OCI-LY1 (cell line): ENCODE measurements at regions not wholly inside any gene's neighbourhood (a gene's known extent, or its start where the extent isn't known, plus 50 kb on each side); places are given as distances from the start of the nearest gene placed in this dataset.
A peak's percentile ranks its signal among the peaks of the same experiment; 100 is the strongest.

Source experiments
- H2AFZ ChIP-seq: fragments of 200-600 bp; sonication (generic), shearing (Covaris generic); 2 replicates; pipeline ENCODE4 v1.6.0; 2014; ENCODE audit warnings: antibody characterized with exemption, mild to moderate bottlenecking, low read length
- H3F3A ChIP-seq: fragments of 200-600 bp; sonication (generic), shearing (Covaris generic); 2 replicates; pipeline ENCODE4 v1.6.0; 2014; ENCODE audit warnings: mild to moderate bottlenecking, antibody characterized with exemption, low read length, moderate library complexity; ENCODE audit not compliant: insufficient read depth
- H3K27ac ChIP-seq: fragments of 200-600 bp; sonication (generic); 2 replicates; pipeline ENCODE4 v1.5.1; 2014; ENCODE audit warnings: low read length, mixed run types, mild to moderate bottlenecking, low read depth; ENCODE audit not compliant: poor library complexity, severe bottlenecking
- H3K27me3 ChIP-seq: fragments of 200-600 bp; sonication (generic); 2 replicates; pipeline ENCODE4 v1.6.0; 2014; ENCODE audit warnings: antibody characterized with exemption, mild to moderate bottlenecking, low read length, moderate library complexity; ENCODE audit not compliant: insufficient read depth
- H3K36me3 ChIP-seq: fragments of 200-600 bp; sonication (generic); 2 replicates; pipeline ENCODE4 v1.6.1; 2014; ENCODE audit warnings: mild to moderate bottlenecking, antibody characterized with exemption, low read length, moderate library complexity, mixed read lengths; ENCODE audit not compliant: insufficient read depth
- H3K4me1 ChIP-seq: fragments of 200-600 bp; sonication (generic); 2 replicates; pipeline ENCODE4 v1.5.1; 2014; ENCODE audit warnings: mild to moderate bottlenecking, low read length, moderate library complexity; ENCODE audit not compliant: insufficient read depth, severe bottlenecking
- H3K4me2 ChIP-seq: fragments of 200-600 bp; sonication (generic), shearing (Covaris generic); 2 replicates; pipeline ENCODE4 v1.6.1; 2014; ENCODE audit warnings: low read length
- H3K4me3 ChIP-seq: fragments of 200-600 bp; sonication (generic); 2 replicates; pipeline ENCODE4 v1.5.1; 2014; ENCODE audit warnings: low read length, low read depth, mild to moderate bottlenecking, mixed read lengths; ENCODE audit not compliant: poor library complexity, severe bottlenecking
- H3K79me2 ChIP-seq: fragments of 200-600 bp; shearing (Covaris generic); 2 replicates; pipeline ENCODE4 v1.6.1; 2016; ENCODE audit warnings: mixed run types, low read length, mixed read lengths; ENCODE audit not compliant: insufficient read depth
- H3K9ac ChIP-seq: fragments of 200-600 bp; sonication (generic), shearing (Covaris generic); 2 replicates; pipeline ENCODE4 v1.6.1; 2014; ENCODE audit warnings: mild to moderate bottlenecking, low read length, mixed read lengths
- H3K9me2 ChIP-seq: fragments of 200-600 bp; sonication (generic), shearing (Covaris generic); 2 replicates; pipeline ENCODE4 v1.6.1; 2014; ENCODE audit warnings: low read depth, mild to moderate bottlenecking, low read length, mixed read lengths
- H3K9me3 ChIP-seq: fragments of 200-600 bp; shearing (Covaris generic); 2 replicates; pipeline ENCODE4 v1.6.1; 2014; ENCODE audit warnings: low read length, mixed read lengths
- H4K20me1 ChIP-seq: fragments of 200-600 bp; sonication (generic), shearing (Covaris generic); 2 replicates; pipeline ENCODE4 v1.6.0; 2016; ENCODE audit warnings: mild to moderate bottlenecking, low read length; ENCODE audit not compliant: insufficient read depth
- EZH2 ChIP-seq: fragments of 200-600 bp; sonication (generic), shearing (Covaris generic); IDR thresholded peaks from 2 replicates; pipeline ENCODE4 v1.8.0; 2017; ENCODE audit warnings: borderline replicate concordance, mixed run types, mild to moderate bottlenecking, antibody characterized with exemption, low read length, moderate library complexity, mixed read lengths
- TF ChIP-seq, protein P1 (sequence below): fragments of 200-600 bp; sonication (generic), shearing (Covaris generic); IDR thresholded peaks from 2 replicates; pipeline ENCODE4 v1.5.1; 2017; ENCODE audit warnings: mild to moderate bottlenecking, antibody characterized with exemption, low read length, moderate library complexity, mixed read lengths

DNA sequence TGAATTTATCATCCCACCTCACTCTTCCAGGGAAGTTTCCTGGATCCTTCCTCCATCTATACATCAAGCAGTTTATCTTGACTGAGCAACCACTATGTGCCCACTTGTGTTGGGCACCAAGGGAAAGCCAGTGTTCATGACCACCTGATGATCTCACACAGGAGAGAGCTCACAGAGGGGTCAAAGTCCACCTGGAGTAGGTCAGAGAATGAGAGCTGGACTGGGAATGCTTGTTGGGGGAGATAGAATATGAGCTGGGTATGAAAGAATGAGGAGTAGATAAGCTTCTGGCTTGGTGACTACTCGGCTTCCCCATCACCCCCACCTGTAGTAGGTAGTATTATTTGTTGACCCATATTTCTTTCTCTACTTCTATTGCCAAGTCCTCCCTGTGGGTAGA lies 72.2 kb upstream of the CYRIA start:
- TF ChIP-seq, protein P1, sequence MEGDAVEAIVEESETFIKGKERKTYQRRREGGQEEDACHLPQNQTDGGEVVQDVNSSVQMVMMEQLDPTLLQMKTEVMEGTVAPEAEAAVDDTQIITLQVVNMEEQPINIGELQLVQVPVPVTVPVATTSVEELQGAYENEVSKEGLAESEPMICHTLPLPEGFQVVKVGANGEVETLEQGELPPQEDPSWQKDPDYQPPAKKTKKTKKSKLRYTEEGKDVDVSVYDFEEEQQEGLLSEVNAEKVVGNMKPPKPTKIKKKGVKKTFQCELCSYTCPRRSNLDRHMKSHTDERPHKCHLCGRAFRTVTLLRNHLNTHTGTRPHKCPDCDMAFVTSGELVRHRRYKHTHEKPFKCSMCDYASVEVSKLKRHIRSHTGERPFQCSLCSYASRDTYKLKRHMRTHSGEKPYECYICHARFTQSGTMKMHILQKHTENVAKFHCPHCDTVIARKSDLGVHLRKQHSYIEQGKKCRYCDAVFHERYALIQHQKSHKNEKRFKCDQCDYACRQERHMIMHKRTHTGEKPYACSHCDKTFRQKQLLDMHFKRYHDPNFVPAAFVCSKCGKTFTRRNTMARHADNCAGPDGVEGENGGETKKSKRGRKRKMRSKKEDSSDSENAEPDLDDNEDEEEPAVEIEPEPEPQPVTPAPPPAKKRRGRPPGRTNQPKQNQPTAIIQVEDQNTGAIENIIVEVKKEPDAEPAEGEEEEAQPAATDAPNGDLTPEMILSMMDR, result no peak
- TF ChIP-seq EZH2, result no peak

DNA sequence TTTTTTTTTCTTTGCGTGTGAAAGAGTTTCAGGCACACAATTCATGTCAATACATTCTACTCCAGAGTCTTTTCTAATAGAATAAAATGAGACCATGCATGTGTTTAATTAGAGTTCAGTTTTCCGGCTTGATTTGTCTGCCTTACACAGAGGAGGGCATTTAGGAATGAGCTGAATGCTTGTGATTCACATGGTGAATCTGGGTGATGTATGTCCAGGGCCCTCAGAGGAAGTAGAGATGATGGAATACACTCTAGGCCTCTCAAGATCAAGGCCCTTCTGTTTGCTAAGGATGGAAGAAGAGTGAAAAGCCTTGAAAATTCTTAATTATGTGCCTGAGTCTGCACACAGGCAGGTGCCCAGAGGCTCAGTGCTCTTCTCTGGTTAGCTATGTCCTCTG lies 71.0 kb upstream of the CYRIA start:
- H3F3A ChIP-seq, result no peaks in the 10 kb centered on the region
- no peaks in the 10 kb centered on the region for H3K9me2 ChIP-seq
- H3K4me3 ChIP-seq, result no peak overlapping the region
- H3K4me1 ChIP-seq, result no peaks in the 10 kb centered on the region
- no peak overlapping the region for H3K4me2 ChIP-seq
- H3K36me3 ChIP-seq, result no peaks in the 10 kb centered on the region
- no peak overlapping the region for H3K9ac ChIP-seq
- H3K27ac ChIP-seq, result no peak overlapping the region
- H2AFZ ChIP-seq, result no peak overlapping the region
- no peaks in the 10 kb centered on the region for H3K27me3 ChIP-seq
- H4K20me1 ChIP-seq, result no peaks in the 10 kb centered on the region
- no peak for TF ChIP-seq EZH2
- TF ChIP-seq, protein P1, result no peak
- no peaks in the 10 kb centered on the region for H3K9me3 ChIP-seq
- H3K79me2 ChIP-seq, result no peaks in the 10 kb centered on the region

More for the DNA sequence above, 72.2 kb upstream of the CYRIA start:
- no peaks in the 10 kb centered on the region for H3K9me2 ChIP-seq
- H3K27me3 ChIP-seq, result no peaks in the 10 kb centered on the region
- no peak overlapping the region for H3K4me3 ChIP-seq
- no peaks in the 10 kb centered on the region for H3F3A ChIP-seq
- H3K4me1 ChIP-seq, result no peaks in the 10 kb centered on the region
- H3K79me2 ChIP-seq, result no peaks in the 10 kb centered on the region
- H3K27ac ChIP-seq, result no peak overlapping the region
- H3K4me2 ChIP-seq, result no peak overlapping the region
- no peak overlapping the region for H3K9ac ChIP-seq
- H2AFZ ChIP-seq, result no peak overlapping the region
- H4K20me1 ChIP-seq, result no peaks in the 10 kb centered on the region
- H3K9me3 ChIP-seq, result no peaks in the 10 kb centered on the region
- no peaks in the 10 kb centered on the region for H3K36me3 ChIP-seq

DNA sequence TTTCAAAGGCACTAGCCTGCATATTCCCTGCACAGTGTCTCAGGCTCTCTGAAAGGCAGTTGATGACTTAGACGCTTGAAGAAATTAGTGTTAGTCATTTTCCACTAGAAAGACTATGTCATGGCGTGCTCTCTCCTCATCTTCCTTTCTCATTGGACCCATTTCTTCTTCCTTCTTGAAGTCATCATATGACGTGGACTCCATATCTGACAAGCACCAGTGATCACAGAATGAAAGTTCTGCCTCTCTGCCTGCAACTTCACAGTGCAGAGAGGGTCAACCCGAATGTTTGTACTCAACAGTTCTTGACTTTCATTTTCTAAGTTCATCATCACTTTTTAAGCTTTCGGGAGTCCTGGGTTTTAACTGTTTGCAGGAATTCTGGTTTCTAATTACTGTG lies 63.7 kb upstream of the CYRIA start:
- Histone ChIP-seq H3K27ac (no peak overlapping the region), H2AFZ (no peak overlapping the region)
- TF ChIP-seq, protein P1, result no peak
- no peak for TF ChIP-seq EZH2

More for the DNA sequence above, 63.7 kb upstream of the CYRIA start:
- peaks cover 17% of the 10 kb centered on the region for H3K4me1 ChIP-seq
- no peaks in the 10 kb centered on the region for H3K79me2 ChIP-seq
- no peaks in the 10 kb centered on the region for H3K36me3 ChIP-seq
- no peaks in the 10 kb centered on the region for H3K27me3 ChIP-seq
- H3K4me2 ChIP-seq, result peak overlapping the region; percentile 33; the same call in 1 of the 2 replicates
- no peaks in the 10 kb centered on the region for H4K20me1 ChIP-seq
- H3K9ac ChIP-seq, result no peak overlapping the region
- H3F3A ChIP-seq, result no peaks in the 10 kb centered on the region
- H3K9me3 ChIP-seq, result no peaks in the 10 kb centered on the region
- H3K4me3 ChIP-seq, result no peak overlapping the region
- no peaks in the 10 kb centered on the region for H3K9me2 ChIP-seq
